SK-N-SH (cell line): ENCODE measurements at regions not wholly inside any gene's neighbourhood (a gene's known extent, or its start where the extent isn't known, plus 50 kb on each side); places are given as distances from the start of the nearest gene placed in this dataset.

Source experiments
- CTCF ChIA-PET: fragments of 300-600, 350-600 bp; formaldehyde crosslinking; extraction: SDS; loops from one replicate; lab custom pipeline; 2021; lab: Yijun Ruan, JAX
- POLR2A ChIA-PET: fragments of 350-600 bp; sonication (Branson Sonifier 250); formaldehyde crosslinking; extraction: SDS; loops from one replicate; lab custom pipeline; 2020; ENCODE audit warnings: antibody characterized with exemption, inconsistent platforms; lab: Yijun Ruan, JAX
- DNase-seq: peaks from one replicate; pipeline ENCODE4 v3.0.0; 2012
- H2AFZ ChIP-seq: fragments of 200-600 bp; sonication (generic); 2 replicates; pipeline ENCODE4 v1.8.1; 2016; ENCODE audit warnings: antibody characterized with exemption, mild to moderate bottlenecking, low read depth
- H3F3A ChIP-seq: fragments of 200-600 bp; sonication (generic); replicated peaks from 2 replicates; pipeline ENCODE3; 2016; ENCODE audit warnings: antibody characterized with exemption, mild to moderate bottlenecking; ENCODE audit not compliant: insufficient read depth
- H3K27ac ChIP-seq, 2 experiments: fragments of 200-500 bp in 1 of 2; fragments of 200-600 bp in 1 of 2; sonication (Bioruptor generic) in 1 of 2; sonication (generic), shearing (Covaris generic) in 1 of 2; 2 replicates each; pipeline versions ENCODE4 v1.5.1 to v1.6.1; 2014 to 2016; ENCODE audit warnings: low read depth in 2 of 2, inconsistent platforms in 1 of 2, low read length in 1 of 2, mild to moderate bottlenecking in 1 of 2, mixed read lengths in 1 of 2
- H3K27me3 ChIP-seq: fragments of 200-600 bp; sonication (generic), shearing (Covaris generic); 2 replicates; pipeline ENCODE4 v1.6.1; 2016; ENCODE audit warnings: mixed run types; ENCODE audit not compliant: insufficient read depth
- H3K36me3 ChIP-seq, 2 experiments: fragments of 200-500 bp in 1 of 2; fragments of 200-600 bp in 1 of 2; sonication (Bioruptor generic) in 1 of 2; sonication (generic) in 1 of 2; replicated peaks in 1 of 2; 2 replicates each; pipeline versions ENCODE3 to v1.5.1; 2014 to 2016; ENCODE audit warnings: low read length in 1 of 2, mild to moderate bottlenecking in 1 of 2; ENCODE audit not compliant: insufficient read depth in 2 of 2, control insufficient read depth in 1 of 2
- H3K4me1 ChIP-seq, 2 experiments: fragments of 200-500 bp in 1 of 2; fragments of 200-600 bp in 1 of 2; sonication (Bioruptor generic) in 1 of 2; sonication (generic), shearing (Covaris generic) in 1 of 2; 2 replicates each; pipeline versions ENCODE4 v1.5.1 to v1.6.1; 2014 to 2016; ENCODE audit warnings: low read depth in 1 of 2, low read length in 1 of 2, mixed run types in 1 of 2; ENCODE audit not compliant: insufficient read depth in 2 of 2, control insufficient read depth in 1 of 2
- H3K4me2 ChIP-seq: fragments of 200-600 bp; sonication (generic), shearing (Covaris generic); 2 replicates; pipeline ENCODE4 v1.6.1; 2017; ENCODE audit warnings: mixed run types
- H3K4me3 ChIP-seq, 2 experiments: fragments of 200-500 bp in 1 of 2; fragments of 200-600 bp in 1 of 2; sonication (Bioruptor generic) in 1 of 2; sonication (generic), shearing (Covaris generic) in 1 of 2; 2 replicates each; pipeline versions ENCODE4 v1.5.1 to v1.8.1; 2014 to 2016; ENCODE audit warnings: low read depth in 2 of 2, inconsistent platforms in 1 of 2, low read length in 1 of 2, mild to moderate bottlenecking in 1 of 2, mixed read lengths in 1 of 2, moderate library complexity in 1 of 2
- H3K79me2 ChIP-seq: fragments of 200-600 bp; sonication (generic); 2 replicates; pipeline ENCODE4 v1.8.1; 2017; ENCODE audit warnings: mild to moderate bottlenecking; ENCODE audit not compliant: insufficient read depth
- H3K9ac ChIP-seq: fragments of 200-600 bp; sonication (generic); 2 replicates; pipeline ENCODE4 v1.6.1; 2017; ENCODE audit warnings: mixed run types
- H3K9me2 ChIP-seq: fragments of 200-600 bp; sonication (generic); 2 replicates; pipeline ENCODE4 v1.6.1; 2017; ENCODE audit warnings: mixed run types
- H3K9me3 ChIP-seq: fragments of 200-600 bp; sonication (generic); 2 replicates; pipeline ENCODE4 v1.6.1; 2017; ENCODE audit warnings: mixed run types, mild to moderate bottlenecking, moderate library complexity
- H4K20me1 ChIP-seq: fragments of 200-600 bp; sonication (generic); 2 replicates; pipeline ENCODE4 v1.6.1; 2017; ENCODE audit warnings: mild to moderate bottlenecking, mixed run types; ENCODE audit not compliant: insufficient read depth
- CHD2 ChIP-seq: fragments of 150-350 bp; IDR thresholded peaks from 2 replicates; pipeline ENCODE4 v1.6.1; 2018; ENCODE audit warnings: low read length; ENCODE audit not compliant: partially characterized antibody
- ELF1 ChIP-seq: IDR thresholded peaks from 2 replicates; pipeline ENCODE4 v1.4.0; 2012
- FOSL2 ChIP-seq: IDR thresholded peaks from 2 replicates; pipeline ENCODE4 v1.4.0; 2012; ENCODE audit warnings: low read depth, mild to moderate bottlenecking, moderate library complexity, borderline replicate concordance
- FOXM1 ChIP-seq: IDR thresholded peaks from 2 replicates; pipeline ENCODE4 v1.4.0; 2012; ENCODE audit warnings: low read depth, mild to moderate bottlenecking
- GATA2 ChIP-seq: sonication (generic); formaldehyde crosslinking; IDR thresholded peaks from 2 replicates; pipeline ENCODE4 v1.5.0; 2020; ENCODE audit warnings: mild to moderate bottlenecking, missing genetic modification reagents
- IRF3 ChIP-seq: fragments of 150-350 bp; IDR thresholded peaks from 2 replicates; pipeline ENCODE4 v1.6.1; 2016; ENCODE audit warnings: mild to moderate bottlenecking, low read depth, low read length
- JUND ChIP-seq: IDR thresholded peaks from 2 replicates; pipeline ENCODE4 v1.4.0; 2012
- MAX ChIP-seq: IDR thresholded peaks from 2 replicates; pipeline ENCODE4 v1.4.0; 2012; ENCODE audit warnings: low read depth
- MXI1 ChIP-seq: IDR thresholded peaks from 2 replicates; pipeline ENCODE4 v1.6.1; 2012; ENCODE audit warnings: mild to moderate bottlenecking, low read depth, low read length, improper control_type of control experiment
- NFIC ChIP-seq: IDR thresholded peaks from 2 replicates; pipeline ENCODE4 v1.4.0; 2012; ENCODE audit warnings: borderline replicate concordance
- NRF1 ChIP-seq: IDR thresholded peaks from 2 replicates; pipeline ENCODE4 v1.6.1; 2012; ENCODE audit warnings: low read depth, mild to moderate bottlenecking, low read length
- PBX3 ChIP-seq: IDR thresholded peaks from 2 replicates; pipeline ENCODE4; 2012
- REST ChIP-seq: IDR thresholded peaks from 2 replicates; pipeline ENCODE4 v1.6.1; 2012; ENCODE audit warnings: mild to moderate bottlenecking, low read depth, low read length, moderate library complexity
- RXRA ChIP-seq: IDR thresholded peaks from 2 replicates; pipeline ENCODE4 v1.4.0; 2012; ENCODE audit warnings: low read depth, mild to moderate bottlenecking, borderline replicate concordance
- TAF1 ChIP-seq: IDR thresholded peaks from 2 replicates; pipeline ENCODE4 v1.6.1; 2012; ENCODE audit warnings: low read depth, mild to moderate bottlenecking, low read length, moderate library complexity, borderline replicate concordance
- TCF12 ChIP-seq: IDR thresholded peaks from 2 replicates; pipeline ENCODE4 v1.4.0; 2012
- TEAD4 ChIP-seq: IDR thresholded peaks from 2 replicates; pipeline ENCODE4 v1.4.0; 2012; ENCODE audit warnings: mild to moderate bottlenecking, borderline replicate concordance; ENCODE audit not compliant: insufficient read depth
- WGBS: methylation state at CpG from one replicate; pipeline ENCODE4 v1.1.6; 2017; ENCODE audit warnings: low lambda C conversion rate; 5-methylcytosine and 5-hydroxymethylcytosine counted together
- TF ChIP-seq, protein P1 (sequence below): fragments of 150-350 bp; IDR thresholded peaks from 2 replicates; pipeline ENCODE4 v1.6.1; 2017; ENCODE audit warnings: antibody characterized with exemption, low read length, low read depth, borderline replicate concordance

- TF ChIP-seq TEAD4 (no peak), JUND (no peak), RXRA (no peak), GATA2 (CRISPR knock-in tag) (no peak), TAF1 (no peak), ELF1 (no peak), FOXM1 (no peak), IRF3 (no peak), PBX3 (no peak), TCF12 (no peak), NFIC (no peak)
- TF ChIP-seq, protein P1, sequence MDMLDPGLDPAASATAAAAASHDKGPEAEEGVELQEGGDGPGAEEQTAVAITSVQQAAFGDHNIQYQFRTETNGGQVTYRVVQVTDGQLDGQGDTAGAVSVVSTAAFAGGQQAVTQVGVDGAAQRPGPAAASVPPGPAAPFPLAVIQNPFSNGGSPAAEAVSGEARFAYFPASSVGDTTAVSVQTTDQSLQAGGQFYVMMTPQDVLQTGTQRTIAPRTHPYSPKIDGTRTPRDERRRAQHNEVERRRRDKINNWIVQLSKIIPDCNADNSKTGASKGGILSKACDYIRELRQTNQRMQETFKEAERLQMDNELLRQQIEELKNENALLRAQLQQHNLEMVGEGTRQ, result no peak
- no peaks in the 10 kb centered on the region for H3K79me2 ChIP-seq
- WGBS, result 43% methylated on average over 12 of the region's 12 CpGs
- H3K4me1 ChIP-seq, result peaks cover 0 to 5% of the 10 kb centered on the region in 2 experiments; a peak in 1 of 4 replicates
- H2AFZ ChIP-seq, result no peak overlapping the region
- DNase-seq, result no peak
- no peaks in the 10 kb centered on the region for H3K27me3 ChIP-seq
- no peak overlapping the region for H3K9ac ChIP-seq
- no peaks in the 10 kb centered on the region for H3F3A ChIP-seq
- H3K4me3 ChIP-seq, result no peak overlapping the region
- ChIA-PET CTCF (no interaction called here), POLR2A (no interaction called here)
- no peaks in the 10 kb centered on the region for H3K9me3 ChIP-seq
- H3K36me3 ChIP-seq, result no peaks in the 10 kb centered on the region
- H3K27ac ChIP-seq, result no peak overlapping the region
- H3K4me2 ChIP-seq, result no peak overlapping the region
- no peaks in the 10 kb centered on the region for H3K9me2 ChIP-seq
- no peaks in the 10 kb centered on the region for H4K20me1 ChIP-seq
These were observed 555.9 kb downstream of the INSC start for GRCh38 chr11:15670520-15671070.

DNA sequence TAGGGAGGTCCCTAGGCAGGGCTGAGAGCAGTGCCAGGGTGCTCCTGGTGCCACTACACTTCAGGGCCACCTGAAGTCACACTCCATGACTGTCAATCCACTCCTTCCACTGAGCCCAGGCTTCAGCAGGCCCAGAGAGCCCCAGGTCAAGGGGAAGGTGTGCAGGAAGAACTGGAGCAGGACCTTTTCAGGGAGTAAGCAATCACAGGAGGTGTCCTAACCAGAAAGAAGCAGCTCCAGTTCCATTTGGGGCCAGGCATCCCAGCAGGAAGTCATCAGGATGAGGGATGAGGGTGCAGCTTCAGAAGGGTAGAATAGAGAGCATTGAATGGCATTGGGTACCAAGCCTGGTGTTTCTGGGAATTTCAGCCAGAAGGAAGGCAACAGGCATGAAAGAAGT lies 556.5 kb downstream of the INSC start:
- H3K9ac ChIP-seq, result no peak overlapping the region
- TF ChIP-seq FOXM1 (no peak), TEAD4 (no peak), CHD2 (no peak), REST (no peak), NRF1 (no peak), TAF1 (no peak), JUND (no peak), FOSL2 (no peak), MAX (no peak), MXI1 (no peak)
- no peak overlapping the region for H2AFZ ChIP-seq
- CTCF ChIA-PET, result interaction anchor here (1.5 kb wide), 1 partner anchor 21 kb away, joined by 5 read pairs; no protein-coding TSS in a partner anchor
- no peak overlapping the region for H3K4me3 ChIP-seq
- H3K27ac ChIP-seq, result no peak overlapping the region
- H3K4me1 ChIP-seq, result peaks cover 0 to 5% of the 10 kb centered on the region in 2 experiments; a peak in 1 of 4 replicates
- POLR2A ChIA-PET, result no interaction called here
- H3K9me2 ChIP-seq, result no peaks in the 10 kb centered on the region
- H3K36me3 ChIP-seq, result no peaks in the 10 kb centered on the region
- H3K4me2 ChIP-seq, result no peak overlapping the region
- H3F3A ChIP-seq, result no peaks in the 10 kb centered on the region
- no peaks in the 10 kb centered on the region for H3K27me3 ChIP-seq
- no peak for DNase-seq
- H3K79me2 ChIP-seq, result no peaks in the 10 kb centered on the region
- 0 out of 2 replicates have a peak, but pooled peaks cover 1% of the 10 kb centered on the region for H3K9me3 ChIP-seq
- H4K20me1 ChIP-seq, result no peaks in the 10 kb centered on the region
